ENCODE measurements at regions not wholly inside any gene's neighbourhood (a gene's known extent, or its start where the extent isn't known, plus 50 kb on each side); places are given as distances from the start of the nearest gene placed in this dataset.
"Not testable (repeated sequence)": the region's sequence is repeated elsewhere in the genome, so short reads cannot be mapped to it uniquely, and the experiment has no call there.

DNA sequence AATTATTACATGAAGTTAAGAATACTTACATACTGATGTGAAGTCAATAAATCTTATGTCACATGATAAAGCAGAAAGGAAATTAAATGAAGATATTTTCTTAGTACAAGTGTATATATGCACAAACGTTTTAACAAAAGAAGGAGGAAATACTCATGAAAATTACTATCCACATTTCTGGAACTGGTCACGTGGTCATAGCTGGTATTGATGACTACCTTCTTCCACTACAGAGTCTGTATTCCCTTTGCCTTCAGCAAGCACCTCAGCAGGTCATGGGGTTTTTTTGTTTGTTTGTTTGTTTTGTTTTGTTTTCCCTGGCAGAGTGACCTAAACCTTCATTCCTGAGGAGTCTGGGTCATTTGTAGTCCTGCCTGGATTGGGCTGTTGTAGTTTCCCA is 174.9 kb upstream of the BANK1 start:
- Histone ChIP-seq H3K4me1 (ENCODE audit: insufficient read depth) (no peaks in the 10 kb centered on the region), H3K4me2 (no peak overlapping the region), H3K9me3 (ENCODE audit: low read depth) (no peaks in the 10 kb centered on the region), H3K36me3 (replicated peaks; ENCODE audit: insufficient read depth, low read depth) (no peaks in the 10 kb centered on the region), H3K9me2 (replicated peaks; ENCODE audit: insufficient read depth) (no peaks in the 10 kb centered on the region), H3K27me3 (no peaks in the 10 kb centered on the region), H4K20me1 (ENCODE audit: insufficient read depth, poor library complexity, severe bottlenecking) (no peaks in the 10 kb centered on the region), H2AFZ (no peak overlapping the region), H3K79me2 (no peaks in the 10 kb centered on the region), H3K27ac (no peak overlapping the region), H3K4me3 (no peak overlapping the region)
- no peak for DNase-seq (ENCODE audit: low spot score)
- TF ChIP-seq CTCF (IDR thresholded peaks at IDR 0.05; ENCODE audit: poor library complexity): no peak
- no peak for TF ChIP-seq EZH2phosphoT487 (IDR thresholded peaks at IDR 0.05; ENCODE audit: low read depth, severe bottlenecking, unreplicated experiment)
- TF ChIP-seq EZH2 (IDR thresholded peaks at IDR 0.05; ENCODE audit: borderline replicate concordance): no peak
- 77% methylated on average over 2 of the region's 2 CpGs for WGBS (ENCODE audit: low lambda C conversion rate, missing lambda C conversion rate)

- DNase-seq (ENCODE audit: low spot score); H3K9me2 ChIP-seq (replicated peaks; ENCODE audit: insufficient read depth); H2AFZ ChIP-seq; H3K27me3 ChIP-seq; H3K79me2 ChIP-seq; H3K4me2 ChIP-seq; H4K20me1 ChIP-seq (ENCODE audit: insufficient read depth, poor library complexity, severe bottlenecking); H3K36me3 ChIP-seq (replicated peaks; ENCODE audit: insufficient read depth, low read depth); H3K4me3 ChIP-seq; H3K4me1 ChIP-seq (ENCODE audit: insufficient read depth); H3K9me3 ChIP-seq (ENCODE audit: low read depth); H3K27ac ChIP-seq: not testable (repeated sequence)
- WGBS (ENCODE audit: low lambda C conversion rate, missing lambda C conversion rate): 82% methylated on average over 3 of the region's 3 CpGs
Measured at GRCh38 chr4:101606989-101607388, 183.5 kb upstream of the BANK1 start.

DNA sequence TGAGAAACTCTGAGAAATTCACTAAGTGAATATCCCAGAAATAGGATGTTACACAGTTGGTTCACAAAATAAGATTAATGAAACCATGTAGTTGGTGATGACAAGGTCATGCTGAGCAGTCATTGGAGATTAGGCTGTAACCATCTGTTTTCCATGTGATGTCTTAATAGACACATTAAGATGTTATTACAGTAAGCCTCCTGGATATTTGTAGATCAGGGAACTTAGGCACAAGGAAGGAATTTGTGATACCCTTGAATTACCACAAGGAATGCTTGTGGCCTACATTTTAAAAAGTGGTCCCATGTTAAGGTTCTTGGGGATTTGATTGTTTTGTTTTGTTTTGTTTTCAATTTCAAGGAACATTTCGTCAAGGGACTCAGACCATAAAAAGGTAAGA is 185.6 kb upstream of the BANK1 start:
- no peaks in the 10 kb centered on the region for H3K27me3 ChIP-seq
- H3K36me3 ChIP-seq (replicated peaks; ENCODE audit: insufficient read depth, low read depth): no peaks in the 10 kb centered on the region
- no peak overlapping the region for H3K27ac ChIP-seq
- no peak for DNase-seq (ENCODE audit: low spot score)
- no peak overlapping the region for H3K4me3 ChIP-seq
- no peak for TF ChIP-seq EZH2phosphoT487 (IDR thresholded peaks at IDR 0.05; ENCODE audit: low read depth, severe bottlenecking, unreplicated experiment)
- no peak for TF ChIP-seq CTCF (IDR thresholded peaks at IDR 0.05; ENCODE audit: poor library complexity)
- no peak for TF ChIP-seq EZH2 (IDR thresholded peaks at IDR 0.05; ENCODE audit: borderline replicate concordance)
- H2AFZ ChIP-seq: no peak overlapping the region
- no peaks in the 10 kb centered on the region for H3K9me3 ChIP-seq (ENCODE audit: low read depth)
- H4K20me1 ChIP-seq (ENCODE audit: insufficient read depth, poor library complexity, severe bottlenecking): no peaks in the 10 kb centered on the region
- no peaks in the 10 kb centered on the region for H3K9me2 ChIP-seq (replicated peaks; ENCODE audit: insufficient read depth)
- no peak overlapping the region for H3K4me2 ChIP-seq
- no peaks in the 10 kb centered on the region for H3K79me2 ChIP-seq
- H3K4me1 ChIP-seq (ENCODE audit: insufficient read depth): no peaks in the 10 kb centered on the region
- 33% methylated on average over 1 of the region's 1 CpG for WGBS (ENCODE audit: low lambda C conversion rate, missing lambda C conversion rate)

DNA sequence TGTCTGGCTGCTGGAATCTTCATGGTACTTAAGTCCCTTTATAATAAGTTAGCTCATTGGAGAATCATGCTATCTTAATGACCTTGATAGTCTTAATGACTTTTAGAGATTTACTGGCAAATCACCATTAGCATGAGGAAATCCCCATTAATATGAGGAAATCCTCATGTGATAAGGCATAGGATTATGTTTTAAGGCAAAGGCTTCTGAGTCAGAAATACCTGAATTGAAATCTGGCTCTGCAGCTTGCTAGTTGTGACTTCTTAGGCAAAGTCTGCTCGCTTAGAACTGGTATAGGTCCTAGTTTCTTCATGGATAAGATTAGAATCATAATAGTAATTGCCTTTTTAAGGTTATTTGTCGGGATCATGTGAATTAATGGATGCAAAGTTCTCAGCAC is 190.2 kb upstream of the BANK1 start:
- Histone ChIP-seq H4K20me1 (ENCODE audit: insufficient read depth, poor library complexity, severe bottlenecking) (no peaks in the 10 kb centered on the region), H3K4me2 (no peak overlapping the region), H3K27me3 (no peaks in the 10 kb centered on the region), H3K27ac (no peak overlapping the region), H3K4me3 (no peak overlapping the region), H3K9me3 (ENCODE audit: low read depth) (no peaks in the 10 kb centered on the region), H3K79me2 (no peaks in the 10 kb centered on the region), H3K9me2 (replicated peaks; ENCODE audit: insufficient read depth) (no peaks in the 10 kb centered on the region), H3K36me3 (replicated peaks; ENCODE audit: insufficient read depth, low read depth) (no peaks in the 10 kb centered on the region), H2AFZ (no peak overlapping the region), H3K4me1 (ENCODE audit: insufficient read depth) (no peaks in the 10 kb centered on the region)
- peak; percentile 7 for DNase-seq (ENCODE audit: low spot score)
- WGBS (ENCODE audit: low lambda C conversion rate, missing lambda C conversion rate): 62% methylated on average over 2 of the region's 2 CpGs
- TF ChIP-seq EZH2phosphoT487 (IDR thresholded peaks at IDR 0.05; ENCODE audit: low read depth, severe bottlenecking, unreplicated experiment): no peak
- no peak for TF ChIP-seq EZH2 (IDR thresholded peaks at IDR 0.05; ENCODE audit: borderline replicate concordance)
- no peak for TF ChIP-seq CTCF (IDR thresholded peaks at IDR 0.05; ENCODE audit: poor library complexity)
